Osteocyte (in vitro differentiated cells): ENCODE measurements at regions not wholly inside any gene's neighbourhood (a gene's known extent, or its start where the extent isn't known, plus 50 kb on each side); places are given as distances from the start of the nearest gene placed in this dataset.
A peak's percentile ranks its signal among the peaks of the same experiment; 100 is the strongest.

Source experiments
- DNase-seq: peaks from one replicate; pipeline ENCODE4 v3.0.0; 2021; ENCODE audit warnings: mixed read lengths; ENCODE audit not compliant: unreplicated experiment; ENCODE audit errors: extremely low spot score
- H3K27ac Mint-ChIP-seq: one replicate; pipeline ENCODE4 v1.8.0; 2021; ENCODE audit warnings: mild to moderate bottlenecking, mixed read lengths; ENCODE audit not compliant: unreplicated experiment
- H3K27me3 Mint-ChIP-seq: one replicate; pipeline ENCODE4 v1.8.0; 2021; ENCODE audit warnings: mixed read lengths; ENCODE audit not compliant: unreplicated experiment
- H3K36me3 Mint-ChIP-seq: one replicate; pipeline ENCODE4 v1.8.0; 2021; ENCODE audit warnings: mixed read lengths; ENCODE audit not compliant: unreplicated experiment
- H3K4me1 Mint-ChIP-seq: one replicate; pipeline ENCODE4 v1.8.0; 2021; ENCODE audit warnings: mixed read lengths; ENCODE audit not compliant: unreplicated experiment
- H3K4me3 Mint-ChIP-seq: one replicate; pipeline ENCODE4 v1.8.0; 2021; ENCODE audit warnings: mild to moderate bottlenecking, moderate library complexity, mixed read lengths; ENCODE audit not compliant: unreplicated experiment
- H3K9me3 Mint-ChIP-seq: one replicate; pipeline ENCODE4 v1.8.0; 2021; ENCODE audit warnings: mixed read lengths; ENCODE audit not compliant: unreplicated experiment
- CTCF ChIP-seq: fragments of 200-600 bp; sonication (generic); IDR thresholded peaks from 2 replicates; pipeline ENCODE4 v1.5.0; 2021; ENCODE audit warnings: antibody characterized with exemption, mild to moderate bottlenecking, moderate library complexity

GRCh38 chr4:187019896-187020295 lies 296.2 kb upstream of the FAT1 start:
- Mint-ChIP-seq H3K27me3 (no peaks in the 10 kb centered on the region), H3K27ac (no peak overlapping the region), H3K4me1 (peaks cover 19% of the 10 kb centered on the region), H3K9me3 (peaks cover 8% of the 10 kb centered on the region), H3K4me3 (no peak overlapping the region), H3K36me3 (no peaks in the 10 kb centered on the region)
- no peak for DNase-seq
- TF ChIP-seq CTCF = no peak

GRCh38 chr4:187020676-187021075 lies 297.0 kb upstream of the FAT1 start:
- H3K4me3 Mint-ChIP-seq = no peak overlapping the region
- no peaks in the 10 kb centered on the region for H3K36me3 Mint-ChIP-seq
- TF ChIP-seq CTCF = no peak
- peak overlapping the region; percentile 28 for H3K27ac Mint-ChIP-seq
- H3K4me1 Mint-ChIP-seq = peaks cover 19% of the 10 kb centered on the region
- H3K27me3 Mint-ChIP-seq = no peaks in the 10 kb centered on the region
- DNase-seq = no peak
- peaks cover 4% of the 10 kb centered on the region for H3K9me3 Mint-ChIP-seq

- Mint-ChIP-seq H3K4me1 (peaks cover 19% of the 10 kb centered on the region), H3K4me3 (no peak overlapping the region), H3K36me3 (no peaks in the 10 kb centered on the region), H3K27ac (no peak overlapping the region), H3K9me3 (peaks cover 5% of the 10 kb centered on the region), H3K27me3 (no peaks in the 10 kb centered on the region)
- DNase-seq = no peak
- TF ChIP-seq CTCF = no peak
Measured at GRCh38 chr4:187021436-187022205, 298.0 kb upstream of the FAT1 start.

GRCh38 chr4:187027272-187027671 lies 303.6 kb upstream of the FAT1 start:
- Mint-ChIP-seq H3K4me3 (no peak overlapping the region), H3K27me3 (no peaks in the 10 kb centered on the region), H3K27ac (no peak overlapping the region), H3K9me3 (peaks cover 5% of the 10 kb centered on the region), H3K4me1 (peaks cover 7% of the 10 kb centered on the region), H3K36me3 (peaks cover 1% of the 10 kb centered on the region)
- TF ChIP-seq CTCF = no peak
- no peak for DNase-seq

GRCh38 chr4:187042251-187042650 lies 318.6 kb upstream of the FAT1 start:
- Mint-ChIP-seq H3K9me3 (peaks cover 4% of the 10 kb centered on the region), H3K4me1 (no peaks in the 10 kb centered on the region), H3K27ac (no peak overlapping the region)

More at GRCh38 chr4:187042251-187042650, 318.6 kb upstream of the FAT1 start:
- H3K27me3 Mint-ChIP-seq = no peaks in the 10 kb centered on the region
- H3K4me3 Mint-ChIP-seq = no peak overlapping the region
- no peak for DNase-seq
- no peak for TF ChIP-seq CTCF
- H3K36me3 Mint-ChIP-seq = no peaks in the 10 kb centered on the region
